KMS-11 (cell line): ENCODE measurements at regions not wholly inside any gene's neighbourhood (a gene's known extent, or its start where the extent isn't known, plus 50 kb on each side); places are given as distances from the start of the nearest gene placed in this dataset.

Source experiments
- H2AFZ ChIP-seq: fragments of 200-600 bp; sonication (generic); 2 replicates; pipeline ENCODE4 v1.6.1; 2016; ENCODE audit warnings: antibody characterized with exemption, mixed run types, low read depth
- H3K27ac ChIP-seq: fragments of 200-600 bp; sonication (generic); 2 replicates; pipeline ENCODE4 v1.6.1; 2016; ENCODE audit warnings: mild to moderate bottlenecking, mixed run types
- H3K27me3 ChIP-seq: fragments of 200-600 bp; sonication (generic); 2 replicates; pipeline ENCODE4 v1.6.1; 2017; ENCODE audit warnings: mild to moderate bottlenecking, low read depth, mixed run types, moderate library complexity; ENCODE audit not compliant: insufficient read depth
- H3K36me3 ChIP-seq: fragments of 200-600 bp; sonication (generic); 2 replicates; pipeline ENCODE4 v1.6.1; 2017; ENCODE audit warnings: mild to moderate bottlenecking, mixed run types; ENCODE audit not compliant: insufficient read depth
- H3K4me1 ChIP-seq: fragments of 200-600 bp; sonication (generic); 2 replicates; pipeline ENCODE4 v1.6.1; 2016; ENCODE audit warnings: mild to moderate bottlenecking, low read depth, mixed run types; ENCODE audit not compliant: poor library complexity, severe bottlenecking
- H3K4me2 ChIP-seq: fragments of 200-600 bp; sonication (generic); 2 replicates; pipeline ENCODE4 v1.7.0; 2016; ENCODE audit warnings: mild to moderate bottlenecking, mixed run types
- H3K4me3 ChIP-seq: fragments of 200-600 bp; sonication (generic); IDR thresholded peaks from 2 replicates; pipeline ENCODE4 v1.6.1; 2017; ENCODE audit warnings: low read depth, low read length, mixed read lengths; ENCODE audit not compliant: insufficient read depth
- H3K79me2 ChIP-seq: fragments of 200-600 bp; sonication (generic); 2 replicates; pipeline ENCODE4 v1.6.1; 2016; ENCODE audit warnings: low read depth, mixed run types; ENCODE audit not compliant: insufficient read depth
- H3K9ac ChIP-seq: fragments of 200-600 bp; sonication (generic); 2 replicates; pipeline ENCODE4 v1.6.1; 2016; ENCODE audit warnings: mild to moderate bottlenecking, mixed run types
- H4K20me1 ChIP-seq: fragments of 200-600 bp; sonication (generic); 2 replicates; pipeline ENCODE4 v1.6.1; 2016; ENCODE audit warnings: mild to moderate bottlenecking, mixed run types; ENCODE audit not compliant: insufficient read depth
- CTCF ChIP-seq: fragments of 200-600 bp; sonication (generic); conservative IDR thresholded peaks from 2 replicates; pipeline ENCODE4 v1.6.1; 2017; ENCODE audit warnings: low read depth, mild to moderate bottlenecking, antibody characterized with exemption, low read length, moderate library complexity, mixed read lengths

- no peak overlapping the region for H3K4me3 ChIP-seq
- H4K20me1 ChIP-seq = no peaks in the 10 kb centered on the region
- no peaks in the 10 kb centered on the region for H3K36me3 ChIP-seq
- no peaks in the 10 kb centered on the region for H3K27me3 ChIP-seq
- no peak overlapping the region for H3K9ac ChIP-seq
- H3K79me2 ChIP-seq = no peaks in the 10 kb centered on the region
- no peak overlapping the region for H3K27ac ChIP-seq
- no peak overlapping the region for H3K4me2 ChIP-seq
- H2AFZ ChIP-seq = no peak overlapping the region
- no peak for TF ChIP-seq CTCF
- H3K4me1 ChIP-seq = no peaks in the 10 kb centered on the region
These were observed 162.3 kb downstream of the ZNF281 start for GRCh38 chr1:200247518-200247917.

- TF ChIP-seq CTCF = no peak
- Histone ChIP-seq H3K4me2 (no peak overlapping the region), H3K27me3 (no peaks in the 10 kb centered on the region), H3K4me1 (no peaks in the 10 kb centered on the region), H3K36me3 (no peaks in the 10 kb centered on the region), H3K27ac (no peak overlapping the region), H3K9ac (no peak overlapping the region), H3K4me3 (no peak overlapping the region), H2AFZ (no peak overlapping the region), H3K79me2 (no peaks in the 10 kb centered on the region), H4K20me1 (no peaks in the 10 kb centered on the region)
These were observed 164.4 kb downstream of the ZNF281 start for GRCh38 chr1:200245473-200245872.

- Histone ChIP-seq H3K27me3 (no peaks in the 10 kb centered on the region), H3K4me1 (no peaks in the 10 kb centered on the region), H3K4me2 (no peak overlapping the region), H3K36me3 (no peaks in the 10 kb centered on the region), H2AFZ (no peak overlapping the region), H4K20me1 (no peaks in the 10 kb centered on the region), H3K9ac (no peak overlapping the region), H3K27ac (no peak overlapping the region), H3K4me3 (no peak overlapping the region), H3K79me2 (no peaks in the 10 kb centered on the region)
- no peak for TF ChIP-seq CTCF
These were observed 166.8 kb downstream of the ZNF281 start for GRCh38 chr1:200243042-200243437.

GRCh38 chr1:200242110-200243041 lies 167.5 kb downstream of the ZNF281 start:
- Histone ChIP-seq H4K20me1 (no peaks in the 10 kb centered on the region), H3K36me3 (no peaks in the 10 kb centered on the region), H2AFZ (no peak overlapping the region), H3K4me2 (no peak overlapping the region), H3K9ac (no peak overlapping the region), H3K27me3 (no peaks in the 10 kb centered on the region), H3K79me2 (no peaks in the 10 kb centered on the region), H3K4me1 (no peaks in the 10 kb centered on the region), H3K4me3 (no peak overlapping the region), H3K27ac (no peak overlapping the region)
- no peak for TF ChIP-seq CTCF
